SIG-M5 treated with dmso at 0.1 percent for 504 hours (cell line): ENCODE measurements at regions not wholly inside any gene's neighbourhood (a gene's known extent, or its start where the extent isn't known, plus 50 kb on each side); places are given as distances from the start of the nearest gene placed in this dataset.
"Not testable (repeated sequence)": the region's sequence is repeated elsewhere in the genome, so short reads cannot be mapped to it uniquely, and the experiment has no call there.

Source experiments
- DNase-seq: peaks from one replicate; lab custom pipeline; 2025; ENCODE audit not compliant: unreplicated experiment; lab: John Stamatoyannopoulos, UW

GRCh38 chr2:138365581-138365980 is 136.0 kb upstream of the SPOPL start:
- DNase-seq, result no peak

- peak; percentile 11 for DNase-seq
Observed at GRCh38 chr2:138369856-138370255, 131.7 kb upstream of the SPOPL start.

- DNase-seq, result peak; percentile 46
Observed at GRCh38 chr2:138373993-138374408, 127.6 kb upstream of the SPOPL start.

- DNase-seq, result no peak
Observed at GRCh38 chr2:138381373-138381772, 120.2 kb upstream of the SPOPL start.

GRCh38 chr2:138382672-138383071 is 118.9 kb upstream of the SPOPL start:
- DNase-seq, result no peak

GRCh38 chr2:138386191-138386590 is 115.4 kb upstream of the SPOPL start:
- DNase-seq, result not testable (repeated sequence)

GRCh38 chr2:138389063-138389462 is 112.5 kb upstream of the SPOPL start:
- DNase-seq, result no peak

- no peak for DNase-seq
Observed at GRCh38 chr2:138390316-138390945, 111.1 kb upstream of the SPOPL start.

- DNase-seq, result no peak
Observed at GRCh38 chr2:138391946-138392345, 109.6 kb upstream of the SPOPL start.

GRCh38 chr2:138395565-138396306 is 105.8 kb upstream of the SPOPL start:
- DNase-seq, result no peak

GRCh38 chr2:138396843-138397242 is 104.7 kb upstream of the SPOPL start:
- DNase-seq, result no peak

- DNase-seq, result no peak
Observed at GRCh38 chr2:138403431-138403927, 98.1 kb upstream of the SPOPL start.

- DNase-seq, result no peak
Observed at GRCh38 chr2:138414014-138414413, 87.6 kb upstream of the SPOPL start.

- no peak for DNase-seq
Observed at GRCh38 chr2:138415985-138416384, 85.6 kb upstream of the SPOPL start.

GRCh38 chr2:138418453-138418852 is 83.1 kb upstream of the SPOPL start:
- no peak for DNase-seq

GRCh38 chr2:138421315-138421970 is 80.1 kb upstream of the SPOPL start:
- DNase-seq, result no peak

- peak; percentile 34 for DNase-seq
Observed at GRCh38 chr2:138421971-138422335, 79.6 kb upstream of the SPOPL start.

GRCh38 chr2:138423198-138423597 is 78.4 kb upstream of the SPOPL start:
- no peak for DNase-seq

GRCh38 chr2:138423745-138424144 is 77.8 kb upstream of the SPOPL start:
- no peak for DNase-seq

- no peak for DNase-seq
Observed at GRCh38 chr2:138424436-138425140, 77.0 kb upstream of the SPOPL start.

- DNase-seq, result not testable (repeated sequence)
Observed at GRCh38 chr2:138426116-138426515, 75.5 kb upstream of the SPOPL start.
